H9 (cell line): ENCODE measurements at regions not wholly inside any gene's neighbourhood (a gene's known extent, or its start where the extent isn't known, plus 50 kb on each side); places are given as distances from the start of the nearest gene placed in this dataset.

Source experiments
- DNase-seq: peaks from one replicate; pipeline ENCODE4 v3.0.0-alpha.2; 2017
- H2AFZ ChIP-seq: one replicate; pipeline ENCODE4 v1.6.1; 2013; ENCODE audit warnings: mild to moderate bottlenecking, low read length, control low read depth, moderate library complexity
- H2AK5ac ChIP-seq: 2 replicates; pipeline ENCODE4 v1.6.1; 2013; ENCODE audit warnings: low read length, control low read depth, mixed read lengths; ENCODE audit not compliant: insufficient read length
- H2BK120ac ChIP-seq: one replicate; pipeline ENCODE4 v1.6.1; 2013; ENCODE audit warnings: low read depth, mild to moderate bottlenecking, low read length, control low read depth, inconsistent platforms; ENCODE audit not compliant: poor library complexity, severe bottlenecking
- H2BK12ac ChIP-seq: 2 replicates; pipeline ENCODE4 v1.6.1; 2013; ENCODE audit warnings: low read length, control low read depth, mixed read lengths, low read depth; ENCODE audit not compliant: insufficient read length
- H2BK15ac ChIP-seq: 2 replicates; pipeline ENCODE4 v1.6.1; 2013; ENCODE audit warnings: low read depth, low read length, control low read depth
- H2BK20ac ChIP-seq: one replicate; pipeline ENCODE4 v1.6.1; 2013; ENCODE audit warnings: low read depth, mild to moderate bottlenecking, low read length, control low read depth, inconsistent platforms; ENCODE audit not compliant: poor library complexity, severe bottlenecking
- H2BK5ac ChIP-seq: 2 replicates; pipeline ENCODE4 v1.6.1; 2013; ENCODE audit warnings: low read length, control low read depth, mixed read lengths; ENCODE audit not compliant: insufficient read length
- H3K14ac ChIP-seq: 2 replicates; pipeline ENCODE4 v1.6.1; 2013; ENCODE audit warnings: low read length, control low read depth; ENCODE audit not compliant: insufficient read depth
- H3K18ac ChIP-seq: 2 replicates; pipeline ENCODE4 v1.6.1; 2013; ENCODE audit warnings: low read depth, mild to moderate bottlenecking, mixed read lengths, low read length, control low read depth; ENCODE audit not compliant: insufficient read length
- H3K23ac ChIP-seq: 2 replicates; pipeline ENCODE4 v1.6.1; 2013; ENCODE audit warnings: low read length, control low read depth, mixed read lengths, low read depth; ENCODE audit not compliant: insufficient read length
- H3K23me2 ChIP-seq: 2 replicates; pipeline ENCODE4 v1.6.1; 2013; ENCODE audit warnings: low read depth, mild to moderate bottlenecking, mixed read lengths, low read length, control low read depth; ENCODE audit not compliant: insufficient read length, poor library complexity, severe bottlenecking
- H3K27ac ChIP-seq: 2 replicates; pipeline ENCODE4 v1.5.1; 2013; ENCODE audit warnings: low read length, control low read depth, mixed read lengths, low read depth; ENCODE audit not compliant: insufficient read length
- H3K27me3 ChIP-seq: 2 replicates; pipeline ENCODE4 v1.6.1; 2013; ENCODE audit warnings: low read length, control low read depth, inconsistent platforms; ENCODE audit not compliant: insufficient read depth
- H3K4ac ChIP-seq: 2 replicates; pipeline ENCODE4 v1.6.1; 2013; ENCODE audit warnings: low read depth, mild to moderate bottlenecking, control low read depth, inconsistent platforms, low read length, moderate library complexity
- H3K4me1 ChIP-seq: 2 replicates; pipeline ENCODE4 v1.6.1; 2013; ENCODE audit warnings: low read length, control low read depth, inconsistent platforms; ENCODE audit not compliant: insufficient read depth
- H3K4me2 ChIP-seq: 2 replicates; pipeline ENCODE4 v1.6.1; 2013; ENCODE audit warnings: low read length, control low read depth, mixed read lengths; ENCODE audit not compliant: insufficient read length, insufficient read depth
- H3K56ac ChIP-seq: 2 replicates; pipeline ENCODE4 v1.6.1; 2013; ENCODE audit warnings: low read depth, mild to moderate bottlenecking, mixed read lengths, low read length, control low read depth; ENCODE audit not compliant: insufficient read length
- H3K79me1 ChIP-seq: 2 replicates; pipeline ENCODE4 v1.6.1; 2013; ENCODE audit warnings: low read depth, mild to moderate bottlenecking, moderate library complexity, low read length, control low read depth, inconsistent platforms; ENCODE audit not compliant: insufficient read depth, poor library complexity, severe bottlenecking
- H3K79me2 ChIP-seq: 2 replicates; pipeline ENCODE4 v1.6.1; 2013; ENCODE audit warnings: low read length, control low read depth, inconsistent platforms; ENCODE audit not compliant: insufficient read depth
- H3K9ac ChIP-seq: 2 replicates; pipeline ENCODE4 v1.6.1; 2013; ENCODE audit warnings: low read length, control low read depth, mixed read lengths; ENCODE audit not compliant: insufficient read length; ENCODE audit errors: extremely low read depth
- H3K9me3 ChIP-seq: one replicate; pipeline ENCODE4 v1.6.1; 2013; ENCODE audit warnings: low read depth, low read length, inconsistent platforms; ENCODE audit not compliant: control insufficient read depth
- H3T11ph ChIP-seq: one replicate; pipeline ENCODE4 v1.6.1; 2013; ENCODE audit warnings: mild to moderate bottlenecking, low read length, control low read depth, inconsistent platforms
- H4K20me1 ChIP-seq: one replicate; pipeline ENCODE4 v1.6.1; 2013; ENCODE audit not compliant: control insufficient read depth, insufficient read length, insufficient read depth
- H4K5ac ChIP-seq: 2 replicates; pipeline ENCODE4 v1.6.1; 2013; ENCODE audit warnings: low read depth, mild to moderate bottlenecking, mixed read lengths, low read length, control low read depth; ENCODE audit not compliant: insufficient read length
- H4K8ac ChIP-seq: replicated peaks from 2 replicates; pipeline ENCODE4 v1.6.1; 2013; ENCODE audit warnings: low read length, control low read depth, mixed read lengths, low read depth; ENCODE audit not compliant: insufficient read length
- H4K91ac ChIP-seq: 2 replicates; pipeline ENCODE4 v1.6.1; 2013; ENCODE audit warnings: low read depth, mild to moderate bottlenecking, moderate library complexity, mixed read lengths, low read length, control low read depth; ENCODE audit not compliant: insufficient read length
- H3K27ac Mint-ChIP-seq, 3 experiments: 2 replicates in 2 of 3; 3 replicates in 1 of 3; pipeline ENCODE4 v1.8.0; 2020 to 2021; ENCODE audit warnings: mixed read lengths in 3 of 3, mild to moderate bottlenecking in 1 of 3, moderate library complexity in 1 of 3
- H3K27me3 Mint-ChIP-seq: 2 replicates; pipeline ENCODE4 v1.8.0; 2021; ENCODE audit warnings: low read depth, mild to moderate bottlenecking, moderate library complexity, mixed read lengths
- H3K36me3 Mint-ChIP-seq, 3 experiments: 2 replicates in 2 of 3; 3 replicates in 1 of 3; pipeline ENCODE4 v1.8.0; 2020 to 2021; ENCODE audit warnings: low read depth in 3 of 3, mixed read lengths in 3 of 3; ENCODE audit not compliant: insufficient read depth in 1 of 3
- H3K4me1 Mint-ChIP-seq, 2 experiments: 2 replicates each; pipeline ENCODE4 v1.8.0; 2020; ENCODE audit warnings: mixed read lengths in 2 of 2
- H3K4me3 Mint-ChIP-seq, 2 experiments: 2 replicates in 1 of 2; 3 replicates in 1 of 2; pipeline ENCODE4 v1.8.0; 2020 to 2021; ENCODE audit warnings: mild to moderate bottlenecking in 2 of 2, mixed read lengths in 2 of 2, moderate library complexity in 1 of 2
- H3K9me3 Mint-ChIP-seq, 2 experiments: 2 replicates in 1 of 2; 3 replicates in 1 of 2; pipeline ENCODE4 v1.8.0; 2020; ENCODE audit warnings: mild to moderate bottlenecking in 2 of 2, mixed read lengths in 2 of 2, moderate library complexity in 1 of 2
- CTCF ChIP-seq: fragments of 200-600 bp; sonication (generic); conservative IDR thresholded peaks from 3 replicates; pipeline ENCODE4 v1.8.0; 2021; ENCODE audit warnings: antibody characterized with exemption, mild to moderate bottlenecking
- WGBS: extraction: QIAGEN DNeasy Blood & Tissue Kit; methylation state at CpG from one replicate; pipeline ENCODE4 v1.1.7; 2013; ENCODE audit warnings: missing lambda C conversion rate, low lambda C conversion rate, mixed read lengths; ENCODE audit not compliant: insufficient read length; ENCODE audit errors: extremely low coverage; 5-methylcytosine and 5-hydroxymethylcytosine counted together

DNA sequence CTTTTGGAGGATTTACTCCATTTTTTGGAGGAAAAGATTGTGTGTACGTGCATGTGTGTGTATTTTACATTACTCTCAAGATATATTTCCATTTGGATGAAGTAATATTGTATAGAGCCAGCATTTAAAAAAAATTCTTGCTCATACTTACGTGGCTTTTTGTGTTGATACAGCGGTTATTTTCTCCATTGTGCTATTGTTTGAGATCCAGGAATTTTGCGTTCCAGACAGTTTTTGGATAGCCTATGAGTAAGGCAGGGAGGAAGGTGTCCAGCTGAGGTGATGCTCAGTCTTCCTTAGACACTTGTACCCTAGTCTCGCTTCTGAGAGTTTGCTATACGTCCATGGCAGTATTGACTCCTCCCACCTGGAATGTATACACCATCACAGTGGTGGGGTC, 92.2 kb upstream of the ARHGEF7 start:
- no peak overlapping the region for H4K5ac ChIP-seq
- H2AK5ac ChIP-seq, result no peak overlapping the region
- H4K20me1 ChIP-seq, result no peaks in the 10 kb centered on the region
- no peaks in the 10 kb centered on the region; the same call in 1 of the 2 replicates for H3K27me3 Mint-ChIP-seq
- H3K18ac ChIP-seq, result no peak overlapping the region
- WGBS, result no CpG with 5 or more reads among the region's 6 CpGs
- no peak overlapping the region for H3K9ac ChIP-seq
- no peak overlapping the region for H3K4me2 ChIP-seq
- H3K23ac ChIP-seq, result no peak overlapping the region
- no peak overlapping the region for H2BK12ac ChIP-seq
- H2BK15ac ChIP-seq, result no peak overlapping the region
- no peak overlapping the region for H3K4ac ChIP-seq
- no peak overlapping the region for H2BK120ac ChIP-seq
- no peaks in the 10 kb centered on the region for H3K4me1 ChIP-seq
- no peak overlapping the region for H4K91ac ChIP-seq
- H3K23me2 ChIP-seq, result no peaks in the 10 kb centered on the region
- H3K79me1 ChIP-seq, result no peaks in the 10 kb centered on the region
- H2BK5ac ChIP-seq, result no peak overlapping the region
- TF ChIP-seq CTCF, result no peak
- H4K8ac ChIP-seq, result no peak overlapping the region
- no peaks in the 10 kb centered on the region for H3K79me2 ChIP-seq
- H3K27ac Mint-ChIP-seq, result no peak overlapping the region
- no peak overlapping the region for H3K27ac ChIP-seq
- H2BK20ac ChIP-seq, result no peak overlapping the region
- H3K9me3 ChIP-seq, result no peaks in the 10 kb centered on the region
- H3K4me3 Mint-ChIP-seq, result no peak overlapping the region
- H3K9me3 Mint-ChIP-seq, result peaks cover 15 to 26% of the 10 kb centered on the region in 2 experiments
- H3K36me3 Mint-ChIP-seq, result peaks cover 3 to 14% (median 7%) of the 10 kb centered on the region in 3 experiments; a peak in 6 of 7 replicates
- H3K14ac ChIP-seq, result no peak overlapping the region
- DNase-seq, result no peak
- H3T11ph ChIP-seq, result no peak overlapping the region
- no peaks in the 10 kb centered on the region for H3K4me1 Mint-ChIP-seq
- no peaks in the 10 kb centered on the region for H3K27me3 ChIP-seq
- H2AFZ ChIP-seq, result no peak overlapping the region
- H3K56ac ChIP-seq, result no peak overlapping the region
